ENCODE measurements at regions not wholly inside any gene's neighbourhood (a gene's known extent, or its start where the extent isn't known, plus 50 kb on each side); places are given as distances from the start of the nearest gene placed in this dataset.
A peak's percentile ranks its signal among the peaks of the same experiment; 100 is the strongest.
"Not testable (repeated sequence)": the region's sequence is repeated elsewhere in the genome, so short reads cannot be mapped to it uniquely, and the experiment has no call there.

- DNase-seq (ENCODE audit: low spot score) = no peak
Observed at GRCh38 chr12:131192951-131193350, 239.2 kb downstream of the ADGRD1 start.

- DNase-seq (ENCODE audit: low spot score) = peak; percentile 66
Observed at GRCh38 chr12:131194166-131194565, 240.5 kb downstream of the ADGRD1 start.

- no peak for DNase-seq (ENCODE audit: low spot score)
Observed at GRCh38 chr12:131195796-131196195, 242.1 kb downstream of the ADGRD1 start.

- no peak for DNase-seq (ENCODE audit: low spot score)
Observed at GRCh38 chr12:131196220-131196619, 242.5 kb downstream of the ADGRD1 start.

GRCh38 chr12:131197490-131197889 is 243.8 kb downstream of the ADGRD1 start:
- no peak for DNase-seq (ENCODE audit: low spot score)

- DNase-seq (ENCODE audit: low spot score) = no peak
Observed at GRCh38 chr12:131199221-131199620, 245.5 kb downstream of the ADGRD1 start.

- not testable (repeated sequence) for DNase-seq (ENCODE audit: low spot score)
Observed at GRCh38 chr12:131201912-131202311, 248.2 kb downstream of the ADGRD1 start.

GRCh38 chr12:131202592-131203378 is 249.1 kb downstream of the ADGRD1 start:
- no peak for DNase-seq (ENCODE audit: low spot score)

- DNase-seq (ENCODE audit: low spot score) = no peak
Observed at GRCh38 chr12:131203666-131204415, 250.1 kb downstream of the ADGRD1 start.

GRCh38 chr12:131204416-131205274 is 250.9 kb downstream of the ADGRD1 start:
- no peak for DNase-seq (ENCODE audit: low spot score)

- not testable (repeated sequence) for DNase-seq (ENCODE audit: low spot score)
Observed at GRCh38 chr12:131205275-131205933, 251.7 kb downstream of the ADGRD1 start.

- DNase-seq (ENCODE audit: low spot score) = not testable (repeated sequence)
Observed at GRCh38 chr12:131206630-131207299, 253.1 kb downstream of the ADGRD1 start.

GRCh38 chr12:131207300-131207660 is 253.6 kb downstream of the ADGRD1 start:
- DNase-seq (ENCODE audit: low spot score) = not testable (repeated sequence)

- DNase-seq (ENCODE audit: low spot score) = not testable (repeated sequence)
Observed at GRCh38 chr12:131207841-131208240, 254.1 kb downstream of the ADGRD1 start.

GRCh38 chr12:131208425-131208824 is 254.7 kb downstream of the ADGRD1 start:
- DNase-seq (ENCODE audit: low spot score) = no peak

- DNase-seq (ENCODE audit: low spot score) = no peak
Observed at GRCh38 chr12:131209082-131210070, 255.7 kb downstream of the ADGRD1 start.

- DNase-seq (ENCODE audit: low spot score) = no peak
Observed at GRCh38 chr12:131210506-131211339, 257.0 kb downstream of the ADGRD1 start.

- no peak for DNase-seq (ENCODE audit: low spot score)
Observed at GRCh38 chr12:131211340-131211938, 257.7 kb downstream of the ADGRD1 start.
